K562 (cell line): ENCODE measurements at regions not wholly inside any gene's neighbourhood (a gene's known extent, or its start where the extent isn't known, plus 50 kb on each side); places are given as distances from the start of the nearest gene placed in this dataset.
A peak's percentile ranks its signal among the peaks of the same experiment; 100 is the strongest.

Experiments
- ARID1B ChIP-seq: fragments of 450-650 bp; IDR thresholded peaks from 2 replicates; pipeline ENCODE4 v1.6.1; 2016; ENCODE audit warnings: antibody characterized with exemption, mild to moderate bottlenecking, inconsistent platforms
- BRD9 ChIP-seq: fragments of 450-650 bp; IDR thresholded peaks from 2 replicates; pipeline ENCODE4 v1.6.1; 2018; ENCODE audit warnings: low read depth; ENCODE audit not compliant: partially characterized antibody
- BRF1 ChIP-seq: IDR thresholded peaks from 3 replicates; pipeline ENCODE4 v1.6.1; 2011; ENCODE audit warnings: borderline replicate concordance, mild to moderate bottlenecking; ENCODE audit not compliant: insufficient read length; ENCODE audit errors: extremely low read depth
- C11orf30 ChIP-seq: fragments of 450-650 bp; IDR thresholded peaks from 2 replicates; pipeline ENCODE4 v1.6.1; 2016; ENCODE audit warnings: low read depth, mild to moderate bottlenecking
- DMBX1 ChIP-seq: fragments of 250-450 bp; sonication (Bioruptor Pico); IDR thresholded peaks from 2 replicates; pipeline ENCODE4 v1.8.0; 2022; ENCODE audit warnings: inconsistent platforms, mild to moderate bottlenecking, moderate library complexity, borderline replicate concordance
- ELF4 ChIP-seq: fragments of 450-650 bp; formaldehyde crosslinking; IDR thresholded peaks from 2 replicates; pipeline ENCODE4 v1.4.0; 2022; ENCODE audit warnings: missing genetic modification characterization
- ETV5 ChIP-seq: sonication (generic); formaldehyde crosslinking; IDR thresholded peaks from 2 replicates; pipeline ENCODE4 v1.4.0; 2020; ENCODE audit warnings: low read depth, mild to moderate bottlenecking, missing genetic modification reagents
- GTF2A2 ChIP-seq: IDR thresholded peaks from 2 replicates; pipeline ENCODE4 v1.6.1; 2016; ENCODE audit warnings: mild to moderate bottlenecking, missing genetic modification characterization, missing compliant biosample characterization
- JUN ChIP-seq, 2 experiments: sonication (generic) in 1 of 2; formaldehyde crosslinking in 1 of 2; IDR thresholded peaks; 2 replicates each; pipeline versions ENCODE4 v1.6.1 to v1.8.0; 2012 to 2022; ENCODE audit warnings: borderline replicate concordance in 2 of 2, mild to moderate bottlenecking in 2 of 2, improper control_type of control experiment in 1 of 2, low read depth in 1 of 2, low read length in 1 of 2, missing genetic modification reagents in 1 of 2
- MCM3 ChIP-seq: fragments of 450-650 bp; IDR thresholded peaks from 2 replicates; pipeline ENCODE4 v1.6.1; 2016
- MTA1 ChIP-seq: fragments of 450-650 bp; IDR thresholded peaks from 2 replicates; pipeline ENCODE4 v1.6.1; 2017; ENCODE audit warnings: borderline replicate concordance
- PCBP2 ChIP-seq: fragments of 200-400 bp; formaldehyde crosslinking; IDR thresholded peaks from 2 replicates; pipeline ENCODE4 v1.6.1; 2018; ENCODE audit warnings: low read length, low read depth, mild to moderate bottlenecking, moderate library complexity; ENCODE audit not compliant: poor library complexity, severe bottlenecking
- POLR2A ChIP-seq: fragments of 450-650 bp; conservative IDR thresholded peaks from 2 replicates; pipeline ENCODE4 v1.6.1; 2016
- RBBP5 ChIP-seq: fragments of 200-600 bp; sonication (generic); IDR thresholded peaks from 2 replicates; pipeline ENCODE4 v1.6.1; 2012; ENCODE audit warnings: borderline replicate concordance, mild to moderate bottlenecking, low read length, control low read depth, inconsistent platforms; ENCODE audit not compliant: insufficient read depth, poor library complexity, severe bottlenecking
- TBP ChIP-seq: optimal IDR thresholded peaks from 2 replicates; pipeline ENCODE3; 2011; ENCODE audit warnings: low read depth, low read length, improper control_type of control experiment
- VEZF1 ChIP-seq: fragments of 200-800 bp; sonication (Bioruptor generic); IDR thresholded peaks from 2 replicates; pipeline ENCODE4 v1.6.1; 2017; ENCODE audit warnings: missing genetic modification characterization, missing compliant biosample characterization
- ZEB2 ChIP-seq: fragments of 450-650 bp; IDR thresholded peaks from 2 replicates; pipeline ENCODE4 v1.6.1; 2016
- ZNF197 ChIP-seq: fragments of 200-800 bp; sonication (Bioruptor generic); IDR thresholded peaks from 2 replicates; pipeline ENCODE4 v1.6.1; 2016; ENCODE audit warnings: low read depth, missing genetic modification characterization, missing compliant biosample characterization
- ZNF639 ChIP-seq, 2 experiments: fragments of 200-800 bp in 1 of 2; sonication (Bioruptor generic) in 1 of 2; sonication (generic) in 1 of 2; formaldehyde crosslinking in 1 of 2; IDR thresholded peaks in 1 of 2; conservative IDR thresholded peaks in 1 of 2; 2 replicates each; pipeline versions ENCODE4 v1.5.0 to v1.6.1; 2016 to 2020; ENCODE audit warnings: missing compliant biosample characterization in 1 of 2, missing genetic modification characterization in 1 of 2, missing genetic modification reagents in 1 of 2
- ZNF766 ChIP-seq: fragments of 200-800 bp; sonication (Bioruptor generic); conservative IDR thresholded peaks from 2 replicates; pipeline ENCODE4 v1.6.1; 2016; ENCODE audit warnings: missing genetic modification characterization, missing compliant biosample characterization
- TF ChIP-seq, protein P1 (sequence below): fragments of 450-650 bp; IDR thresholded peaks from 2 replicates; pipeline ENCODE4 v1.6.1; 2016; ENCODE audit warnings: borderline replicate concordance
- TF ChIP-seq, protein P2 (sequence below): fragments of 250-450 bp; sonication (Bioruptor Pico); IDR thresholded peaks from 2 replicates; pipeline ENCODE4 v1.4.0; 2020

GRCh38 chr3:155026999-155027591 is 53.0 kb upstream of the MME start (continued):
- TF ChIP-seq ZNF639 (CRISPR knock-in tag; conservative IDR thresholded peaks at IDR 0.05 in 1 of 2, IDR thresholded peaks at IDR 0.05 in 1 of 2) (peak in 1 of 2 experiments; percentile 61; a peak in 1 of 4 replicates), ARID1B (peak; percentile 89), DMBX1 (CRISPR knock-in tag) (peak; percentile 68; the same call in 1 of the 2 replicates), ETV5 (0 out of 2 replicates have a peak, but pooled peaks have one; percentile 34), VEZF1 (CRISPR knock-in tag) (peak; percentile 41), C11orf30 (0 out of 2 replicates have a peak, but pooled peaks have one; percentile 9), MCM3 (no peak), ELF4 (CRISPR knock-in tag) (peak; percentile 65; the same call in 1 of the 2 replicates), GTF2A2 (tag) (no peak), PCBP2 (no peak), POLR2A (no peak), ZNF766 (CRISPR knock-in tag) (peak; percentile 29; the same call in 1 of the 2 replicates), RBBP5 (peak; percentile 37), MTA1 (no peak), JUN (IDR thresholded peaks at IDR 0.05; ENCODE audit: borderline replicate concordance, low read depth, low read length) (no peak), JUN (CRISPR knock-in tag; IDR thresholded peaks at IDR 0.05; ENCODE audit: borderline replicate concordance) (no peak), ZNF197 (peak; percentile 81), TBP (no peak), ZEB2 (peak; percentile 60; the same call in 1 of the 2 replicates), BRD9 (no peak), BRF1 (no peak)
- TF ChIP-seq, protein P1, sequence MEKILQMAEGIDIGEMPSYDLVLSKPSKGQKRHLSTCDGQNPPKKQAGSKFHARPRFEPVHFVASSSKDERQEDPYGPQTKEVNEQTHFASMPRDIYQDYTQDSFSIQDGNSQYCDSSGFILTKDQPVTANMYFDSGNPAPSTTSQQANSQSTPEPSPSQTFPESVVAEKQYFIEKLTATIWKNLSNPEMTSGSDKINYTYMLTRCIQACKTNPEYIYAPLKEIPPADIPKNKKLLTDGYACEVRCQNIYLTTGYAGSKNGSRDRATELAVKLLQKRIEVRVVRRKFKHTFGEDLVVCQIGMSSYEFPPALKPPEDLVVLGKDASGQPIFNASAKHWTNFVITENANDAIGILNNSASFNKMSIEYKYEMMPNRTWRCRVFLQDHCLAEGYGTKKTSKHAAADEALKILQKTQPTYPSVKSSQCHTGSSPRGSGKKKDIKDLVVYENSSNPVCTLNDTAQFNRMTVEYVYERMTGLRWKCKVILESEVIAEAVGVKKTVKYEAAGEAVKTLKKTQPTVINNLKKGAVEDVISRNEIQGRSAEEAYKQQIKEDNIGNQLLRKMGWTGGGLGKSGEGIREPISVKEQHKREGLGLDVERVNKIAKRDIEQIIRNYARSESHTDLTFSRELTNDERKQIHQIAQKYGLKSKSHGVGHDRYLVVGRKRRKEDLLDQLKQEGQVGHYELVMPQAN = no peak
- TF ChIP-seq, protein P2, sequence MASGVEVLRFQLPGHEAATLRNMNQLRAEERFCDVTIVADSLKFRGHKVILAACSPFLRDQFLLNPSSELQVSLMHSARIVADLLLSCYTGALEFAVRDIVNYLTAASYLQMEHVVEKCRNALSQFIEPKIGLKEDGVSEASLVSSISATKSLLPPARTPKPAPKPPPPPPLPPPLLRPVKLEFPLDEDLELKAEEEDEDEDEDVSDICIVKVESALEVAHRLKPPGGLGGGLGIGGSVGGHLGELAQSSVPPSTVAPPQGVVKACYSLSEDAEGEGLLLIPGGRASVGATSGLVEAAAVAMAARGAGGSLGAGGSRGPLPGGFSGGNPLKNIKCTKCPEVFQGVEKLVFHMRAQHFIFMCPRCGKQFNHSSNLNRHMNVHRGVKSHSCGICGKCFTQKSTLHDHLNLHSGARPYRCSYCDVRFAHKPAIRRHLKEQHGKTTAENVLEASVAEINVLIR (CRISPR knock-in tag) = 0 out of 2 replicates have a peak, but pooled peaks have one; percentile 24
